HG03196 (cell line): ENCODE measurements at regions not wholly inside any gene's neighbourhood (a gene's known extent, or its start where the extent isn't known, plus 50 kb on each side); places are given as distances from the start of the nearest gene placed in this dataset.
"Not testable (repeated sequence)": the region's sequence is repeated elsewhere in the genome, so short reads cannot be mapped to it uniquely, and the experiment has no call there.

Experiments used
- ATAC-seq: cut with Tn5 transposase; IDR thresholded peaks from one replicate; pipeline ENCODE4 v1.9.1; 2021; ENCODE audit not compliant: unreplicated experiment

GRCh38 chr11:104776501-104777170 lies 121.6 kb downstream of the CASP12 start:
- no peak for ATAC-seq

DNA sequence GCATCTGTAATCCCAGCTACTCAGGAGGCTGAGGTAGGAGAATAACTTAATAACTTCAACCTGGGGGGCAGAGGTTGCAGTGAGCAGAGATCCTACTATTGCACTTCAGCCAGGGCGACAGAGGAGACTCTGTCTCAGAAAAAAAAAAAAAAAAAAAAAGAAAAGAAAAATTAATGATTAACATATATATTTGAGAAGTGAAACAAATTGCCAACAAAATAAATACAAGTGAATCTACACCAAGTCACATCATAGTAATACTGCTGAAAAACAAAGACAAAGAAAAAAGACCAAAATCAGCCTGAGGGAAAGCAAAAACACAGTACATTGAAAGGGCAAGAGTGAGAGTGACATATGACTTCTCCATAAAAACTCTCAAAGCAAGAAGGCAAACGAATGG lies 123.7 kb downstream of the CASP12 start:
- ATAC-seq = no peak

DNA sequence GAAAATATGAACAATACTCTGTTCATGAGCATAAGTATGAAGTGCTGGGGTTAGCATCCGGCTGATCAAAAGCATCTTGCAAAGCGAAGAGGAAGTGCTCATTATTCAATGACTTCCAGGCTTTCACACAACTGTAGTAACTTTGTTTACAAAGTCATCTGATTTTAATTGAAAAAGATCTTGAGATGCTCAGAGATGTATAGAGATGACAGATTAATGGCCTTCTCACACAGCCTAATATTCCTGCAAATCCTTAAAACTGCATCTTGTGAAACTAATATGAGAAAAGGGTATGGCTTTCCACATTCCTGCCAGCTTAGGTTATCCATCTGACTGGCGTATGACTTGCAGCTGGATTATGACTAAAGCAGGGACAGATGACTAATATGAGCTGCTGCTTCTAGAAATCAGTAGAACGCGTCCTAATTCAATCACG lies 125.4 kb downstream of the CASP12 start:
- no peak for ATAC-seq

- ATAC-seq = no peak
Measured at GRCh38 chr11:104771763-104772162, 126.5 kb downstream of the CASP12 start.

DNA sequence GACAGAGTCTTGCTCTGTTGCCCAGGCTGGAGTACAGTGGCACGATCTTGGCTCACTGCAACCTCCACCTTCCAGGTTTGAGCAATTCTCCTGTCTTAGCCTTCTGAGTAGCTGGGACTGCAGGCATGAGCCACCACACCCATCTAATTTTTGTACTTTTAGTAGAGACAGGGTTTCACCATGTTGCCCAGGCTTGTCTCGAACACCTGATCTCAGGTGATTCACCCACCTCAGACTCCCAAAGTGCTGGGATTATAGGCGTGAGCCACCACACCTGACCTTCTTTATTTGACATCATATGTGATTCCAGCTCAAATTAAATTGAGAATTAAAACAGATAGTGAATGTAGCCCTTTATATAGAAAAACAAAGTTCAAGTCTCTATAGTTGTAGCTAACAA lies 127.2 kb downstream of the CASP12 start:
- not testable (repeated sequence) for ATAC-seq

- ATAC-seq = no peak
Measured at GRCh38 chr11:104765401-104766095, 132.7 kb downstream of the CASP12 start.

- peak; percentile 43 for ATAC-seq
Measured at GRCh38 chr11:104764710-104765045, 133.6 kb downstream of the CASP12 start.

- ATAC-seq = peak; percentile 69
Measured at GRCh38 chr11:104763930-104764709, 134.1 kb downstream of the CASP12 start.

DNA sequence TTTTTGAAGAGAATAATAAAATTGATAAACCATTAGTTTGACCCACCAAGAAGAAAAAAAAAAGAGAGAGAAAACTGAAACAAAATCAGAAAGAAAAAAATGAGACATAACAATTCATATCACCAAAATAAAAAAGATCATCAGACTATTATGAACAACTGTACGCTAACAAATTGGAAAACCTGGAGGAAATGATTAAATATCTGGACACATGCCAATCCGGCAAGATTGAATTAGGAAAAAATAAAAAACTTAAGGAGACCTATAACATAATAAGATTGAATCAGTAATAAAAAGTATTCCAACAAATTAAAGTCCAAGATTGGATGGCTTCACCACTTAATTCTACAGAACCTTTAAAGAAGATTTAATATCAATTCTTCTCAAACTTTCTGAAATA lies 136.7 kb downstream of the CASP12 start:
- ATAC-seq = no peak

DNA sequence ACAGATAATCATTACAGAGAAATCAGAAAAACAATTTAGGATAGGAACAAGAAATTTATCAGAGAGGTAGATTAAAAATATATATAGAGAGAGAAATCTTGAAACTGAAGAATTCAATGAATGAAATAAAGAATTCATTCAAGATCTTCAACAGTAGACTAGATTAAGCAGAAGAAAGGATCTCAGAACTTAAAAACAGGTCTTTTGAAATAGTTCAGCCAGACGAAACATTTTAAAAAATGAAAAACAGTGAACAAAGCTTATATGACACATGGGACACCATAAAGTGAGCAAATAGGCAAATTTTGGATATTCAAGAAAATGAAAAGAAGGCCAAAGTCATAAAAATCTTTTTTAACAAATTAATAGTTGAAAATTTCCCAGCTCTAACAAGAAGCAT lies 138.8 kb downstream of the CASP12 start:
- no peak for ATAC-seq

DNA sequence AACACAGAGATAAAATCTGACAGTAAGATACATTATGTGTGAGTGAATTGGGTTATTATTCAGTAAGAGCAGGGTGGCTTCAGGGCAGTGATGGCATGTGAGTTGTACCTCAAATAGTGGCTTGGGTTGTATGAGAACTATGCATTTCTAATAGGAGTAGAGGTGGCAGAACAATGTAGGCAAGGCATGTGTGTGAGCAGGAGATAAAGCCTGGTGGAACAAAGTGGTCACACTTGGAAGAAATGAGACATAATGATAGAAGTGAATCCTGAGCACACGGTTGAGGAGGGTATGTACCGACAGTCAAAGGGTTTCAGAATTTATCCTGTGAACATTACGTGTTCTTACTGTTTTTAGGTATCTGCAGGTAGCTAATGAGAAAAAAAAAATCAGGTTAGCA lies 159.3 kb downstream of the CASP12 start:
- ATAC-seq = no peak

DNA sequence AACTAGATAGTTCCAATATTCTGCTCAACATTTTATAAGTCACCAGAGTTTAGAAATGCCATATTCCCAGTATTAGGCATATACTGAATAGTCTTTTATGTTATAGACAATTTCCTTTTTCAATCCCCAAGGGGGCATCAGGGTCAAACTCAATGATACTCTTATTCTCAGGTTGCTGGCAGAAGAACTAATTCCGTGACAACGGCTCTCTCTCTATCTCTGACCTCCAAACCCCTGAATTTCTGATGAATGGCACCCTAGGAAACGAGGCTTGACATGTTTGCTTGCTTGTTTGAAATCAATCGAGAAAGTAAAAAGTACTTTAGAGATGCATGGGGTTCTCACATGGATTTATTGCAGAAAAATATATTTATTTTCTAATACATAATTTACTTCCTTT lies 160.1 kb downstream of the CASP12 start:
- no peak for ATAC-seq

GRCh38 chr11:104736502-104736901 lies 161.8 kb downstream of the CASP12 start:
- ATAC-seq = no peak

DNA sequence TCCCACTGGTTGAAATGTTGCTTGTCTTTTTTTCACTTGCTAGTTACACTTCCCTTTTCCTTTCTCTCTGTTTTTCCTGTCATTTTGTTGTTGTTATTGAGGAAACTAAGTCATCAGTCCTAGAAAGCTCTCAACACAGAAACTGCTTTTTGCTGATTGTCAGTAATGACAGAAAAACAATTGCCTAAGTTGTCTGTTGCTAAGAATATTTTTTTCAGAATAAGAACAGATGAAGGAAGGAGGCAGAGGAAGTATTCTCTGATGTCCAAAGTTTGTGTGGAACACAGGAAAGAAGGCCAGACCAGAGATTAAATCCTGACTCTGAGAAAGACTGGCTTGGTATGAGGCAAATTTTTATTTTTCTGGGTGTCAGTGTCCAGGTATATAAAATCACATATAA lies 163.3 kb downstream of the CASP12 start:
- ATAC-seq = no peak

DNA sequence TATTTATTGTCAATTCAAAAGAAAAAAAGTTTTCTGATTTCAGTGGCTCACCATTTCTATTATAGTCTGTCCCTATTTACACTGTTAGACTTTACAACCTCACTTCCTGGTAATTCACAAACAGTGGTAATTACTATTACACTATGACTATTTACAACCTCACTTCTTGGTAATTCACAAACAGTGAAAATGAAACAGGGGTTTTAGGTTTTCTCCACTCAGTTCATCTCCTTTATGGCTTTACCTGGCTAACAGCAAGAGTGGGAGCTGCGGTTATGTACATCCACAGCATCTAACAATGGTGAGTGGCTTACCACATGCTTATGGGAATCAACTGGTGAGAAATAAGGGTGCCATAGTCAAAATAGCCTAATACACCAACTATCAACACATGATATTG lies 166.4 kb downstream of the CASP12 start:
- ATAC-seq = no peak

DNA sequence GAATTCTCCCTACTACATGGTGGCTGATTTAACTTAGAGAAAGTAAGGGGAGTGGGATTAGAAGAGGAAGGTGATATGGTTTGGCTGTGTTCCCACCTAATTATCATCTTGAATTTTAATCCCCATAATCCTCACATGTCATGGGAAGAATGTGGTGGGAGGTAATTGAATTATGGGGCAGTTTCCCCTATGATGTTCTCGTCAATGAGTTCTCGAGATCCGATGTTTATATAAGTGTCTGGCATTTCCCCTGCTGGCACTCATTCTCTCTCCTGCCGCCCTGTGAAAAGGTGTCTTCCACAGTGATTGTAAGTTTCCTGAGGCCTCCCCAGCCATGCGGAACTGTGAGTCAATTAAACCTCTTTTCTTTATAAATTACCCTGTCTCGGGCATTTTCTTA lies 169.3 kb downstream of the CASP12 start:
- ATAC-seq = no peak

- no peak for ATAC-seq
Measured at GRCh38 chr11:104727768-104728167, 170.5 kb downstream of the CASP12 start.

- ATAC-seq = no peak
Measured at GRCh38 chr11:104727095-104727494, 171.2 kb downstream of the CASP12 start.

DNA sequence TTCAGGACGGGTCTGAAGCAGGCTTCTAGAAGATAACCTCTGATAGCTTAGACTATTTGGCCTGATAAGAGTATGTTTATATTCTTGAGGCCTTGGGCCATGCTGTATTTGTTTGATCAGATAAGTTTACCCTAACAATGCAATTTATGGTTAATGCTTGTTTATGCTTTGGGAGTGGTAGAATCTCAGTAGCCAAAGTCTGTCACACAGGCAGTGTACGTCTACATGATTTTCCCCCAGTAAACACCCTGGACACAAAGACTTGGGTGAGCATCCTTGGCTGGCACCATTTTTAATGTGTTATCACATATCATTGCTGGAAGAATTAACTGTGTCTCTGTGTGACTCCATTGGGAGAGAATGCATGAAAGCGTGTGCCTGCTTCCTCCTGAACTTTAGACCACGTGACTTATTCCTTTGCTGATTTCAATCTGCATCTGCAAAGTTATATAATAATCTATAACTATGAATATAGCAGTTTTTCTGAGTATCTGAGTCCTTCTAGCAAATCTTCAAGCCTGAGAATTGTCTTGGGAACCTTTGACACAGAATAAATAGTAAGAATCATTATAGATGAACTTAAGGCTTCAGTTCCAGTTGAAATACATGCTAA lies 172.4 kb downstream of the CASP12 start:
- no peak for ATAC-seq

- ATAC-seq = no peak
Measured at GRCh38 chr11:104713401-104713800, 184.9 kb downstream of the CASP12 start.

- ATAC-seq = peak; percentile 100
Measured at GRCh38 chr11:104705490-104706190, 192.6 kb downstream of the CASP12 start.
